Neural crest cell (in vitro differentiated cells): ENCODE measurements at regions not wholly inside any gene's neighbourhood (a gene's known extent, or its start where the extent isn't known, plus 50 kb on each side); places are given as distances from the start of the nearest gene placed in this dataset.
"Not testable (repeated sequence)": the region's sequence is repeated elsewhere in the genome, so short reads cannot be mapped to it uniquely, and the experiment has no call there.

Experiments
- DNase-seq: peaks from one replicate; pipeline ENCODE4 v3.0.0; 2021; ENCODE audit warnings: low read depth, mixed read lengths, low spot score
- H3K27ac Mint-ChIP-seq: one replicate; pipeline ENCODE4 v1.8.0; 2021; ENCODE audit warnings: mild to moderate bottlenecking, mixed read lengths; ENCODE audit not compliant: unreplicated experiment
- H3K27me3 Mint-ChIP-seq: 2 replicates; pipeline ENCODE4 v1.8.0; 2021; ENCODE audit warnings: low read depth, mild to moderate bottlenecking, mixed read lengths
- H3K36me3 Mint-ChIP-seq: 2 replicates; pipeline ENCODE4 v1.8.0; 2021; ENCODE audit warnings: low read depth, mild to moderate bottlenecking, mixed read lengths
- H3K4me1 Mint-ChIP-seq: 2 replicates; pipeline ENCODE4 v1.8.0; 2021; ENCODE audit warnings: mixed read lengths
- H3K4me3 Mint-ChIP-seq: one replicate; pipeline ENCODE4 v1.8.0; 2021; ENCODE audit warnings: mild to moderate bottlenecking, mixed read lengths
- H3K9me3 Mint-ChIP-seq: 2 replicates; pipeline ENCODE4 v1.8.0; 2021; ENCODE audit warnings: mixed read lengths
- CTCF ChIP-seq: fragments of 200-600 bp; sonication (generic); conservative IDR thresholded peaks from 2 replicates; pipeline ENCODE4 v1.5.0; 2021; ENCODE audit warnings: antibody characterized with exemption, mild to moderate bottlenecking

GRCh38 chr5:92267830-92268229 lies 884.7 kb upstream of the ARRDC3 start:
- no peak for TF ChIP-seq CTCF
- no peak for DNase-seq
- no peaks in the 10 kb centered on the region for H3K36me3 Mint-ChIP-seq
- H3K27ac Mint-ChIP-seq: no peak overlapping the region
- H3K4me1 Mint-ChIP-seq: no peaks in the 10 kb centered on the region
- H3K9me3 Mint-ChIP-seq: peaks cover 3% of the 10 kb centered on the region
- H3K4me3 Mint-ChIP-seq: no peak overlapping the region
- no peaks in the 10 kb centered on the region for H3K27me3 Mint-ChIP-seq

GRCh38 chr5:92265804-92266203 lies 882.7 kb upstream of the ARRDC3 start:
- H3K4me3 Mint-ChIP-seq: no peak overlapping the region
- H3K4me1 Mint-ChIP-seq: no peaks in the 10 kb centered on the region
- TF ChIP-seq CTCF: no peak
- H3K27ac Mint-ChIP-seq: no peak overlapping the region
- DNase-seq: no peak
- no peaks in the 10 kb centered on the region for H3K27me3 Mint-ChIP-seq
- peaks cover 3% of the 10 kb centered on the region for H3K9me3 Mint-ChIP-seq
- no peaks in the 10 kb centered on the region for H3K36me3 Mint-ChIP-seq

- H3K9me3 Mint-ChIP-seq: peaks cover 11% of the 10 kb centered on the region
- not testable (repeated sequence) for H3K27me3 Mint-ChIP-seq, H3K4me1 Mint-ChIP-seq, DNase-seq, H3K36me3 Mint-ChIP-seq, H3K4me3 Mint-ChIP-seq, H3K27ac Mint-ChIP-seq
Measured at GRCh38 chr5:92255605-92256004, 872.5 kb upstream of the ARRDC3 start.

- Mint-ChIP-seq H3K36me3 (peaks cover 10% of the 10 kb centered on the region), H3K4me1 (no peaks in the 10 kb centered on the region), H3K27me3 (no peaks in the 10 kb centered on the region), H3K9me3 (peaks cover 13% of the 10 kb centered on the region), H3K4me3 (no peak overlapping the region), H3K27ac (no peak overlapping the region)
- TF ChIP-seq CTCF: no peak
- DNase-seq: no peak
Measured at GRCh38 chr5:92248518-92248917, 865.4 kb upstream of the ARRDC3 start.

- no peak for DNase-seq
- no peaks in the 10 kb centered on the region for H3K4me1 Mint-ChIP-seq
- no peak overlapping the region for H3K4me3 Mint-ChIP-seq
- TF ChIP-seq CTCF: no peak
- H3K27me3 Mint-ChIP-seq: no peaks in the 10 kb centered on the region
- peaks cover 2% of the 10 kb centered on the region for H3K9me3 Mint-ChIP-seq
- no peaks in the 10 kb centered on the region for H3K36me3 Mint-ChIP-seq
- no peak overlapping the region for H3K27ac Mint-ChIP-seq
Measured at GRCh38 chr5:92242170-92242569, 859.1 kb upstream of the ARRDC3 start.

- no peak for DNase-seq
- Mint-ChIP-seq H3K27ac (no peak overlapping the region), H3K27me3 (no peaks in the 10 kb centered on the region), H3K9me3 (peaks cover 8% of the 10 kb centered on the region), H3K4me1 (no peaks in the 10 kb centered on the region), H3K36me3 (no peaks in the 10 kb centered on the region), H3K4me3 (no peak overlapping the region)
- TF ChIP-seq CTCF: no peak
Measured at GRCh38 chr5:92237896-92238295, 854.8 kb upstream of the ARRDC3 start.
